Prostate gland (tissue), 2 donors: ENCODE measurements at regions not wholly inside any gene's neighbourhood (a gene's known extent, or its start where the extent isn't known, plus 50 kb on each side); places are given as distances from the start of the nearest gene placed in this dataset.

Source experiments
- DNase-seq: peaks from one replicate; pipeline ENCODE4 v3.0.0-alpha.2; 2019; ENCODE audit warnings: low spot score
- H3K27ac ChIP-seq, 2 donors: fragments of 200-600 bp; sonication (generic); 2 replicates each; pipeline ENCODE4 v1.5.1; 2017 to 2019
- H3K27me3 ChIP-seq: fragments of 200-600 bp; sonication (generic); replicated peaks from 2 replicates; pipeline ENCODE4 v1.5.1; 2019; ENCODE audit not compliant: insufficient read depth
- H3K36me3 ChIP-seq, 2 donors: fragments of 200-600 bp; sonication (generic); 1 replicate in 1 of 2; 2 replicates in 1 of 2; pipeline versions ENCODE4 v1.5.1 to v1.8.1; 2017 to 2019
- H3K4me1 ChIP-seq: fragments of 200-600 bp; sonication (generic); replicated peaks from 2 replicates; pipeline ENCODE4 v1.5.1; 2019
- H3K4me3 ChIP-seq, 2 donors: fragments of 200-600 bp; sonication (generic); 2 replicates each; pipeline ENCODE4 v1.5.1; 2017 to 2019
- H3K9me3 ChIP-seq: fragments of 200-600 bp; sonication (generic); 2 replicates; pipeline ENCODE4 v1.5.1; 2017
- CTCF ChIP-seq, 4 experiments: fragments of 200-600 bp in 2 of 4; fragments of 450-650 bp in 2 of 4; sonication (generic) in 2 of 4; IDR thresholded peaks; 1 replicate in 3 of 4; 2 replicates in 1 of 4; pipeline ENCODE4 v1.5.1; 2016 to 2019; ENCODE audit warnings: antibody characterized with exemption in 4 of 4, mild to moderate bottlenecking in 2 of 4, moderate library complexity in 2 of 4
- POLR2A ChIP-seq: fragments of 450-650 bp; IDR thresholded peaks from one replicate; pipeline ENCODE4 v1.6.1; 2016; ENCODE audit warnings: antibody characterized with exemption, mild to moderate bottlenecking
- POLR2AphosphoS5 ChIP-seq: sonication (generic); formaldehyde crosslinking; IDR thresholded peaks from one replicate; pipeline ENCODE4 v1.6.1; 2017; ENCODE audit warnings: antibody characterized with exemption
- WGBS: methylation state at CpG from one replicate; pipeline ENCODE4 v1.1.5; 2018; 5-methylcytosine and 5-hydroxymethylcytosine counted together
- intact Hi-C: fragments of 100-400 bp; cut with DNase I; formaldehyde crosslinking; loops from one replicate; pipeline ENCODE4 v1.14.2; 2022

GRCh38 chr2:138867341-138867740 is 87.2 kb upstream of the NXPH2 start:
- WGBS: 31% methylated on average over 1 of the region's 1 CpG

GRCh38 chr2:138866797-138867196 is 86.6 kb upstream of the NXPH2 start:
- DNase-seq: no peak
- H3K27ac ChIP-seq: no peak overlapping the region
- intact Hi-C loops: no loop called here
- H3K27me3 ChIP-seq: no peaks in the 10 kb centered on the region
- H3K36me3 ChIP-seq: no peaks in the 10 kb centered on the region
- no peaks in the 10 kb centered on the region for H3K4me1 ChIP-seq
- no peak for TF ChIP-seq POLR2A
- no peak for TF ChIP-seq POLR2AphosphoS5
- TF ChIP-seq CTCF (IDR thresholded peaks at IDR 0.05): no peak
- no peaks in the 10 kb centered on the region for H3K9me3 ChIP-seq
- no peak overlapping the region for H3K4me3 ChIP-seq

More at GRCh38 chr2:138867341-138867740, 87.2 kb upstream of the NXPH2 start:
- no peak for DNase-seq
- no peak for TF ChIP-seq POLR2A
- no peak overlapping the region for H3K4me3 ChIP-seq
- H3K4me1 ChIP-seq: no peaks in the 10 kb centered on the region
- H3K36me3 ChIP-seq: no peaks in the 10 kb centered on the region
- H3K27me3 ChIP-seq: no peaks in the 10 kb centered on the region
- intact Hi-C loops: no loop called here
- H3K9me3 ChIP-seq: no peaks in the 10 kb centered on the region
- no peak overlapping the region for H3K27ac ChIP-seq

GRCh38 chr2:138853761-138854160 is 73.6 kb upstream of the NXPH2 start:
- no peaks in the 10 kb centered on the region for H3K36me3 ChIP-seq
- H3K27me3 ChIP-seq: no peaks in the 10 kb centered on the region
- no peaks in the 10 kb centered on the region for H3K9me3 ChIP-seq
- TF ChIP-seq POLR2AphosphoS5 (no peak), CTCF (IDR thresholded peaks at IDR 0.05) (no peak), POLR2A (no peak)
- intact Hi-C loops: no loop called here
- no peak overlapping the region for H3K27ac ChIP-seq
- no peak for DNase-seq
- whole genome bisulfite sequencing: 44% methylated on average over 3 of the region's 3 CpGs
- no peak overlapping the region for H3K4me3 ChIP-seq
- H3K4me1 ChIP-seq: no peaks in the 10 kb centered on the region

- intact Hi-C loops: no loop called here
- Histone ChIP-seq H3K4me3 (no peak overlapping the region), H3K27ac (no peak overlapping the region), H3K9me3 (no peaks in the 10 kb centered on the region), H3K27me3 (no peaks in the 10 kb centered on the region), H3K36me3 (no peaks in the 10 kb centered on the region), H3K4me1 (no peaks in the 10 kb centered on the region)
- DNase-seq: no peak
- TF ChIP-seq POLR2A (no peak), CTCF (IDR thresholded peaks at IDR 0.05) (no peak), POLR2AphosphoS5 (no peak)
- WGBS: 61% methylated on average over 1 of the region's 1 CpG
These were observed 73.1 kb upstream of the NXPH2 start for GRCh38 chr2:138853296-138853695.

- no peaks in the 10 kb centered on the region for H3K36me3 ChIP-seq
- peak; percentile 20 to 59 (median 38) for TF ChIP-seq CTCF (IDR thresholded peaks at IDR 0.05)
- no peak for TF ChIP-seq POLR2A
- no peak overlapping the region for H3K27ac ChIP-seq
- WGBS: 61% methylated on average over 8 of the region's 8 CpGs
- intact Hi-C loops: no loop called here
- H3K4me3 ChIP-seq: no peak overlapping the region
- DNase-seq: no peak
- H3K27me3 ChIP-seq: no peaks in the 10 kb centered on the region
- no peaks in the 10 kb centered on the region for H3K4me1 ChIP-seq
- H3K9me3 ChIP-seq: no peaks in the 10 kb centered on the region
These were observed 66.1 kb upstream of the NXPH2 start for GRCh38 chr2:138846216-138846821.
